H1 (cell line): ENCODE measurements at regions not wholly inside any gene's neighbourhood (a gene's known extent, or its start where the extent isn't known, plus 50 kb on each side); places are given as distances from the start of the nearest gene placed in this dataset.

Source experiments
- KDM1A ChIP-seq: fragments of 200-600, 300-600 bp; sonication (generic); IDR thresholded peaks from 2 replicates; pipeline ENCODE4 v1.7.1; 2016; ENCODE audit warnings: mild to moderate bottlenecking, low read length, borderline replicate concordance
- NANOG ChIP-seq: IDR thresholded peaks from 2 replicates; pipeline ENCODE4 v1.6.1; 2011; ENCODE audit warnings: low read length, low read depth, mild to moderate bottlenecking, inconsistent platforms; ENCODE audit not compliant: insufficient read depth, poor library complexity, severe bottlenecking
- POLR2A ChIP-seq, 2 experiments: IDR thresholded peaks; 1 replicate in 1 of 2; 2 replicates in 1 of 2; pipeline ENCODE4 v1.6.1; 2011; ENCODE audit warnings: low read depth in 2 of 2, low read length in 2 of 2, mild to moderate bottlenecking in 2 of 2; ENCODE audit errors: control extremely low read depth in 1 of 2
- TAF7 ChIP-seq: optimal IDR thresholded peaks from 2 replicates; pipeline ENCODE3; 2011; ENCODE audit warnings: low read depth, mild to moderate bottlenecking, inconsistent platforms, low read length, moderate library complexity, borderline replicate concordance
- YY1 ChIP-seq: IDR thresholded peaks from 2 replicates; pipeline ENCODE4 v1.6.1; 2011; ENCODE audit warnings: low read depth, mild to moderate bottlenecking, low read length
- TF ChIP-seq, protein P1 (sequence below): fragments of 300-600 bp; sonication (generic); IDR thresholded peaks from 2 replicates; pipeline ENCODE4 v1.7.1; 2012; ENCODE audit warnings: low read length, moderate library complexity, mild to moderate bottlenecking, inconsistent platforms; ENCODE audit not compliant: insufficient replicate concordance
- TF ChIP-seq, protein P2 (sequence below): IDR thresholded peaks from 2 replicates; pipeline ENCODE4 v1.6.1; 2012; ENCODE audit warnings: inconsistent platforms
- TF ChIP-seq, protein P3 (sequence below): IDR thresholded peaks from 2 replicates; pipeline ENCODE4 v1.6.1; 2011; ENCODE audit warnings: low read depth, mild to moderate bottlenecking, low read length; ENCODE audit not compliant: insufficient read depth
- TF ChIP-seq, protein P4 (sequence below): IDR thresholded peaks from 2 replicates; pipeline ENCODE4 v1.6.1; 2012; ENCODE audit warnings: inconsistent platforms

DNA sequence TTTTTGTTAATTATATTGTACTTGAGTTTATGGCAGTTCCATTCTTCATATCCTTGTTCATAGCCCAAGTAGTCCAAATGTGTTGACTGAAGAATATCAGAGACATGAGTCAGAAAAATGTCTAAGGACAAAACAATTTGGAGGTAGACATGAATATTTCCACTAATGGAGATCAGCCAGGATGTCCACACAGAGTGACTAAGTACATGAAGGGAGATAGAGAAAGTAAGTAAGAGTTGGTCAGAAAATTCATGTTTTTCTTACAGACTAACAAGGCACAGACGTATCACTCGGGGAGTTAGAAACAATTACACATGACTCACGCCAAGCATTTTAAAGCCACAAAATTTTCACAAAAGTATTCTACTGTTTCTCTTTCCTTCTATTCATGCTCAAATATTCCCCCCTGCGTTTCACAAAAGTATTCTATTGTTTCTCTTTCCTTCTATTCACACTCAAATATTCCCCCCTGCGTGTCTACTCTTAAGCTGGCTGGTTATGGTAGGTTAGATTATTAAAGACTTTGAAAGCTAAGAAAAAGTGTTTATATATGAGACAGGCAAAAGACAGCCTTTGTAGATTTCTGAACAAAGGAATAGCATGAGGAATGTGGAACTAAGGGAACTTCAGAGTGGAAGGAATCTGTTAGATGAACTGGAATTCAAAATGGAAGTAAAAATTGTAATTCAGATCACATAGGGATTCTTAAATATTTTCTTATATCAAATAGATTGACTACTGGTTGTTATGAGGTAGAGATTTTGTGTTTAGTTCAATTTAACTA is 648.7 kb upstream of the CCDC54 start (continued):
- TF ChIP-seq, protein P1, sequence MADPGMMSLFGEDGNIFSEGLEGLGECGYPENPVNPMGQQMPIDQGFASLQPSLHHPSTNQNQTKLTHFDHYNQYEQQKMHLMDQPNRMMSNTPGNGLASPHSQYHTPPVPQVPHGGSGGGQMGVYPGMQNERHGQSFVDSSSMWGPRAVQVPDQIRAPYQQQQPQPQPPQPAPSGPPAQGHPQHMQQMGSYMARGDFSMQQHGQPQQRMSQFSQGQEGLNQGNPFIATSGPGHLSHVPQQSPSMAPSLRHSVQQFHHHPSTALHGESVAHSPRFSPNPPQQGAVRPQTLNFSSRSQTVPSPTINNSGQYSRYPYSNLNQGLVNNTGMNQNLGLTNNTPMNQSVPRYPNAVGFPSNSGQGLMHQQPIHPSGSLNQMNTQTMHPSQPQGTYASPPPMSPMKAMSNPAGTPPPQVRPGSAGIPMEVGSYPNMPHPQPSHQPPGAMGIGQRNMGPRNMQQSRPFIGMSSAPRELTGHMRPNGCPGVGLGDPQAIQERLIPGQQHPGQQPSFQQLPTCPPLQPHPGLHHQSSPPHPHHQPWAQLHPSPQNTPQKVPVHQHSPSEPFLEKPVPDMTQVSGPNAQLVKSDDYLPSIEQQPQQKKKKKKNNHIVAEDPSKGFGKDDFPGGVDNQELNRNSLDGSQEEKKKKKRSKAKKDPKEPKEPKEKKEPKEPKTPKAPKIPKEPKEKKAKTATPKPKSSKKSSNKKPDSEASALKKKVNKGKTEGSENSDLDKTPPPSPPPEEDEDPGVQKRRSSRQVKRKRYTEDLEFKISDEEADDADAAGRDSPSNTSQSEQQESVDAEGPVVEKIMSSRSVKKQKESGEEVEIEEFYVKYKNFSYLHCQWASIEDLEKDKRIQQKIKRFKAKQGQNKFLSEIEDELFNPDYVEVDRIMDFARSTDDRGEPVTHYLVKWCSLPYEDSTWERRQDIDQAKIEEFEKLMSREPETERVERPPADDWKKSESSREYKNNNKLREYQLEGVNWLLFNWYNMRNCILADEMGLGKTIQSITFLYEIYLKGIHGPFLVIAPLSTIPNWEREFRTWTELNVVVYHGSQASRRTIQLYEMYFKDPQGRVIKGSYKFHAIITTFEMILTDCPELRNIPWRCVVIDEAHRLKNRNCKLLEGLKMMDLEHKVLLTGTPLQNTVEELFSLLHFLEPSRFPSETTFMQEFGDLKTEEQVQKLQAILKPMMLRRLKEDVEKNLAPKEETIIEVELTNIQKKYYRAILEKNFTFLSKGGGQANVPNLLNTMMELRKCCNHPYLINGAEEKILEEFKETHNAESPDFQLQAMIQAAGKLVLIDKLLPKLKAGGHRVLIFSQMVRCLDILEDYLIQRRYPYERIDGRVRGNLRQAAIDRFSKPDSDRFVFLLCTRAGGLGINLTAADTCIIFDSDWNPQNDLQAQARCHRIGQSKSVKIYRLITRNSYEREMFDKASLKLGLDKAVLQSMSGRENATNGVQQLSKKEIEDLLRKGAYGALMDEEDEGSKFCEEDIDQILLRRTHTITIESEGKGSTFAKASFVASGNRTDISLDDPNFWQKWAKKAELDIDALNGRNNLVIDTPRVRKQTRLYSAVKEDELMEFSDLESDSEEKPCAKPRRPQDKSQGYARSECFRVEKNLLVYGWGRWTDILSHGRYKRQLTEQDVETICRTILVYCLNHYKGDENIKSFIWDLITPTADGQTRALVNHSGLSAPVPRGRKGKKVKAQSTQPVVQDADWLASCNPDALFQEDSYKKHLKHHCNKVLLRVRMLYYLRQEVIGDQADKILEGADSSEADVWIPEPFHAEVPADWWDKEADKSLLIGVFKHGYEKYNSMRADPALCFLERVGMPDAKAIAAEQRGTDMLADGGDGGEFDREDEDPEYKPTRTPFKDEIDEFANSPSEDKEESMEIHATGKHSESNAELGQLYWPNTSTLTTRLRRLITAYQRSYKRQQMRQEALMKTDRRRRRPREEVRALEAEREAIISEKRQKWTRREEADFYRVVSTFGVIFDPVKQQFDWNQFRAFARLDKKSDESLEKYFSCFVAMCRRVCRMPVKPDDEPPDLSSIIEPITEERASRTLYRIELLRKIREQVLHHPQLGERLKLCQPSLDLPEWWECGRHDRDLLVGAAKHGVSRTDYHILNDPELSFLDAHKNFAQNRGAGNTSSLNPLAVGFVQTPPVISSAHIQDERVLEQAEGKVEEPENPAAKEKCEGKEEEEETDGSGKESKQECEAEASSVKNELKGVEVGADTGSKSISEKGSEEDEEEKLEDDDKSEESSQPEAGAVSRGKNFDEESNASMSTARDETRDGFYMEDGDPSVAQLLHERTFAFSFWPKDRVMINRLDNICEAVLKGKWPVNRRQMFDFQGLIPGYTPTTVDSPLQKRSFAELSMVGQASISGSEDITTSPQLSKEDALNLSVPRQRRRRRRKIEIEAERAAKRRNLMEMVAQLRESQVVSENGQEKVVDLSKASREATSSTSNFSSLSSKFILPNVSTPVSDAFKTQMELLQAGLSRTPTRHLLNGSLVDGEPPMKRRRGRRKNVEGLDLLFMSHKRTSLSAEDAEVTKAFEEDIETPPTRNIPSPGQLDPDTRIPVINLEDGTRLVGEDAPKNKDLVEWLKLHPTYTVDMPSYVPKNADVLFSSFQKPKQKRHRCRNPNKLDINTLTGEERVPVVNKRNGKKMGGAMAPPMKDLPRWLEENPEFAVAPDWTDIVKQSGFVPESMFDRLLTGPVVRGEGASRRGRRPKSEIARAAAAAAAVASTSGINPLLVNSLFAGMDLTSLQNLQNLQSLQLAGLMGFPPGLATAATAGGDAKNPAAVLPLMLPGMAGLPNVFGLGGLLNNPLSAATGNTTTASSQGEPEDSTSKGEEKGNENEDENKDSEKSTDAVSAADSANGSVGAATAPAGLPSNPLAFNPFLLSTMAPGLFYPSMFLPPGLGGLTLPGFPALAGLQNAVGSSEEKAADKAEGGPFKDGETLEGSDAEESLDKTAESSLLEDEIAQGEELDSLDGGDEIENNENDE = no peak
- TF ChIP-seq KDM1A (no peak), POLR2A (IDR thresholded peaks at IDR 0.05; ENCODE audit: control extremely low read depth in 1 of 2, low read depth in 2 of 2, low read length in 2 of 2) (no peak), TAF7 (no peak), NANOG (no peak), YY1 (no peak)
- TF ChIP-seq, protein P2, sequence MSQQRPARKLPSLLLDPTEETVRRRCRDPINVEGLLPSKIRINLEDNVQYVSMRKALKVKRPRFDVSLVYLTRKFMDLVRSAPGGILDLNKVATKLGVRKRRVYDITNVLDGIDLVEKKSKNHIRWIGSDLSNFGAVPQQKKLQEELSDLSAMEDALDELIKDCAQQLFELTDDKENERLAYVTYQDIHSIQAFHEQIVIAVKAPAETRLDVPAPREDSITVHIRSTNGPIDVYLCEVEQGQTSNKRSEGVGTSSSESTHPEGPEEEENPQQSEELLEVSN = no peak
- TF ChIP-seq, protein P3, sequence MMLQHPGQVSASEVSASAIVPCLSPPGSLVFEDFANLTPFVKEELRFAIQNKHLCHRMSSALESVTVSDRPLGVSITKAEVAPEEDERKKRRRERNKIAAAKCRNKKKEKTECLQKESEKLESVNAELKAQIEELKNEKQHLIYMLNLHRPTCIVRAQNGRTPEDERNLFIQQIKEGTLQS = no peak
- TF ChIP-seq, protein P4, sequence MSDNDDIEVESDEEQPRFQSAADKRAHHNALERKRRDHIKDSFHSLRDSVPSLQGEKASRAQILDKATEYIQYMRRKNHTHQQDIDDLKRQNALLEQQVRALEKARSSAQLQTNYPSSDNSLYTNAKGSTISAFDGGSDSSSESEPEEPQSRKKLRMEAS = no peak
